Loucy (cell line): ENCODE measurements at regions not wholly inside any gene's neighbourhood (a gene's known extent, or its start where the extent isn't known, plus 50 kb on each side); places are given as distances from the start of the nearest gene placed in this dataset.
A peak's percentile ranks its signal among the peaks of the same experiment; 100 is the strongest.

Experiments
- H2AFZ ChIP-seq: fragments of 200-600 bp; sonication (generic); 2 replicates; pipeline ENCODE4 v1.6.0; 2016; ENCODE audit warnings: antibody characterized with exemption, mild to moderate bottlenecking, low read length, moderate library complexity
- H3F3A ChIP-seq: fragments of 200-600 bp; 2 replicates; pipeline ENCODE4 v1.6.0; 2016; ENCODE audit warnings: antibody characterized with exemption, low read depth, mild to moderate bottlenecking
- H3K27me3 ChIP-seq: fragments of 200-600 bp; sonication (generic); 2 replicates; pipeline ENCODE4 v1.6.1; 2014; ENCODE audit warnings: low read length, mild to moderate bottlenecking; ENCODE audit not compliant: insufficient read depth, poor library complexity, severe bottlenecking
- H3K36me3 ChIP-seq: fragments of 200-600 bp; sonication (generic); 2 replicates; pipeline ENCODE4 v1.6.1; 2016; ENCODE audit warnings: low read length; ENCODE audit not compliant: insufficient read depth
- H3K4me1 ChIP-seq: fragments of 200-600 bp; sonication (generic); 2 replicates; pipeline ENCODE4 v1.5.1; 2014; ENCODE audit warnings: low read length, mild to moderate bottlenecking; ENCODE audit not compliant: insufficient read depth, poor library complexity, severe bottlenecking
- H3K4me2 ChIP-seq: fragments of 200-600 bp; sonication (generic); 2 replicates; pipeline ENCODE4 v1.6.0; 2014; ENCODE audit warnings: antibody characterized with exemption, low read length, low read depth, mild to moderate bottlenecking; ENCODE audit not compliant: poor library complexity, severe bottlenecking
- H3K4me3 ChIP-seq: fragments of 200-600 bp; sonication (generic); 2 replicates; pipeline ENCODE4 v1.5.1; 2014; ENCODE audit warnings: low read length, mild to moderate bottlenecking, mixed read lengths; ENCODE audit not compliant: poor library complexity, severe bottlenecking
- H3K79me2 ChIP-seq: fragments of 200-600 bp; sonication (generic); 2 replicates; pipeline ENCODE4 v1.6.1; 2014; ENCODE audit warnings: low read length; ENCODE audit not compliant: insufficient read depth
- H3K9ac ChIP-seq: fragments of 200-600 bp; sonication (generic); 2 replicates; pipeline ENCODE4 v1.6.0; 2014; ENCODE audit warnings: mild to moderate bottlenecking, low read depth, low read length, moderate library complexity; ENCODE audit not compliant: poor library complexity, severe bottlenecking
- H3K9me2 ChIP-seq: fragments of 200-600 bp; sonication (generic); replicated peaks from 2 replicates; pipeline ENCODE4 v1.6.1; 2016; ENCODE audit warnings: low read depth, low read length, mixed read lengths
- H3K9me3 ChIP-seq: fragments of 200-600 bp; sonication (generic); 2 replicates; pipeline ENCODE4 v1.6.1; 2014; ENCODE audit warnings: mild to moderate bottlenecking, antibody characterized with exemption, low read length, low read depth; ENCODE audit not compliant: insufficient read depth
- H4K20me1 ChIP-seq: fragments of 200-600 bp; sonication (generic); 2 replicates; pipeline ENCODE4 v1.6.0; 2014; ENCODE audit warnings: antibody characterized with exemption, low read length, mild to moderate bottlenecking; ENCODE audit not compliant: insufficient read depth, poor library complexity, severe bottlenecking
- EZH2phosphoT487 ChIP-seq: fragments of 200-600 bp; IDR thresholded peaks from 2 replicates; pipeline ENCODE4 v1.6.1; 2018; ENCODE audit warnings: antibody characterized with exemption, mild to moderate bottlenecking, moderate library complexity, borderline replicate concordance
- TF ChIP-seq, protein P1 (sequence below): fragments of 200-600 bp; sonication (generic); conservative IDR thresholded peaks from 2 replicates; pipeline ENCODE4 v1.5.1; 2014; ENCODE audit warnings: mild to moderate bottlenecking, antibody characterized with exemption, low read length

DNA sequence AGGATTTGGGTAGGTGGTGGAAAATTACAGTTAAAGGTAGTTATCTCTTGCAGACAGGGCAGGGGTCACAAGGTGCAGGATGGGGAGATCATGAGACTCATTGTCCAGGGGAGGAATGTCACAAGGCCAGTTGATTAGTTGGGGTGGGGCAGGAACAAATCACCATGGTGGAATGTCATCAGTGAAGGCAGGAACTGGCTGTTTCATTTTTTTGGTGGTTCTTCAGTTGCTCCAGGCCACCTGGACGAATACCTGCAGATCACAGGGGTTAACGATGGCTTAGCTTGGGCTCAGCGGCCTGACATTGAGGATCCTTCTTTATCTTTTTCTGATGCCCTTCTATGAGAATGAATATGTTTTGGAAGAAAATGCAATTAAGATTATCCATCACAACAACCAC lies 87.1 kb downstream of the KPNA2 start:
- H3K4me2 ChIP-seq, result no peak overlapping the region
- H3K9me2 ChIP-seq, result no peaks in the 10 kb centered on the region
- H3K79me2 ChIP-seq, result peaks cover 13% of the 10 kb centered on the region; the same call in 1 of the 2 replicates
- H3K9ac ChIP-seq, result no peak overlapping the region
- no peak for TF ChIP-seq EZH2phosphoT487
- TF ChIP-seq, protein P1, sequence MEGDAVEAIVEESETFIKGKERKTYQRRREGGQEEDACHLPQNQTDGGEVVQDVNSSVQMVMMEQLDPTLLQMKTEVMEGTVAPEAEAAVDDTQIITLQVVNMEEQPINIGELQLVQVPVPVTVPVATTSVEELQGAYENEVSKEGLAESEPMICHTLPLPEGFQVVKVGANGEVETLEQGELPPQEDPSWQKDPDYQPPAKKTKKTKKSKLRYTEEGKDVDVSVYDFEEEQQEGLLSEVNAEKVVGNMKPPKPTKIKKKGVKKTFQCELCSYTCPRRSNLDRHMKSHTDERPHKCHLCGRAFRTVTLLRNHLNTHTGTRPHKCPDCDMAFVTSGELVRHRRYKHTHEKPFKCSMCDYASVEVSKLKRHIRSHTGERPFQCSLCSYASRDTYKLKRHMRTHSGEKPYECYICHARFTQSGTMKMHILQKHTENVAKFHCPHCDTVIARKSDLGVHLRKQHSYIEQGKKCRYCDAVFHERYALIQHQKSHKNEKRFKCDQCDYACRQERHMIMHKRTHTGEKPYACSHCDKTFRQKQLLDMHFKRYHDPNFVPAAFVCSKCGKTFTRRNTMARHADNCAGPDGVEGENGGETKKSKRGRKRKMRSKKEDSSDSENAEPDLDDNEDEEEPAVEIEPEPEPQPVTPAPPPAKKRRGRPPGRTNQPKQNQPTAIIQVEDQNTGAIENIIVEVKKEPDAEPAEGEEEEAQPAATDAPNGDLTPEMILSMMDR, result no peak
- H3K27me3 ChIP-seq, result no peaks in the 10 kb centered on the region
- no peak overlapping the region for H2AFZ ChIP-seq
- H3K4me3 ChIP-seq, result no peak overlapping the region
- H3K36me3 ChIP-seq, result peaks cover 66% of the 10 kb centered on the region; the same call in 1 of the 2 replicates
- H3F3A ChIP-seq, result no peaks in the 10 kb centered on the region
- H3K4me1 ChIP-seq, result peaks cover 42% of the 10 kb centered on the region
- H3K9me3 ChIP-seq, result no peaks in the 10 kb centered on the region
- H4K20me1 ChIP-seq, result peaks cover 6% of the 10 kb centered on the region

DNA sequence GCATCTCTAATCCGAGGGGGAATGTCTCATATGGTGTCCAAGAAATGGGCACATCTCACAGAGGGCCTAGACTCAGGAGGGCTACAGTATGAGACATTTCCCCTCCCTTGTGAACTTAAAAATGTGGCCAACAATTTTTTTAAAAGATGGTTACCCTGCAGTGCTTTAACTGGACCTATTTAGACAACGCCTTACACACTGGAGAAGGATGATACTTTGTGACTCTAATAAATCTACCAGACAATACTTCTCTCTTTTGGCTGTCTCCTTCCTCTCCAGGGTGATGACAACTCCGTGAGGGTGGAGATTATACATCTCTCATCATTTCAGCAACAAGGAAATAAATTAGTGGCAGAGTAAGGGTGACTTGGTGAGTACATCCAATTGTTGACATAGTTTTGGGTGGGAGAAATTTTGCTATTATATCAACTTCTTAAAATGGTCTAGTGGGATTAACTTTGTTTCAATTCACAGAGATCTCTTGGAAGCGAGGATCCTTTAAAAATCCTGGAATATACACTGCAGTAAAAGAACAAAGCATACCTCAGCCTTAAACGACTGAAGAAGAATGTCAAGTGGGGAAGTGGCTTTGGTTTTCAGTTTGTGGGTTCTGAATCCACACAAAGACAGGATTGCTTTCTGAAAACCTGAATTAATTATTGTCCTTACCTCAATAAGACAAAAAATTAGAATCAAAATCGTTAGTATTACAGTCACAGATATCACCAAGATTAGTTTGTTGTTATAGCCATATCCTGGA lies 89.8 kb downstream of the KPNA2 start:
- peaks cover 6% of the 10 kb centered on the region; the same call in 1 of the 2 replicates for H3K79me2 ChIP-seq
- no peak overlapping the region for H2AFZ ChIP-seq
- H3K9ac ChIP-seq, result no peak overlapping the region
- H3K4me3 ChIP-seq, result no peak overlapping the region
- peaks cover 6% of the 10 kb centered on the region for H4K20me1 ChIP-seq
- H3K36me3 ChIP-seq, result peaks cover 53% of the 10 kb centered on the region; the same call in 1 of the 2 replicates
- H3K9me3 ChIP-seq, result no peaks in the 10 kb centered on the region
- peak overlapping the region; percentile 24 for H3K4me2 ChIP-seq
- peaks cover 50% of the 10 kb centered on the region for H3K4me1 ChIP-seq
- TF ChIP-seq, protein P1, result no peak
- TF ChIP-seq EZH2phosphoT487, result no peak
- no peaks in the 10 kb centered on the region for H3K9me2 ChIP-seq
- no peaks in the 10 kb centered on the region for H3K27me3 ChIP-seq
- H3F3A ChIP-seq, result no peaks in the 10 kb centered on the region

DNA sequence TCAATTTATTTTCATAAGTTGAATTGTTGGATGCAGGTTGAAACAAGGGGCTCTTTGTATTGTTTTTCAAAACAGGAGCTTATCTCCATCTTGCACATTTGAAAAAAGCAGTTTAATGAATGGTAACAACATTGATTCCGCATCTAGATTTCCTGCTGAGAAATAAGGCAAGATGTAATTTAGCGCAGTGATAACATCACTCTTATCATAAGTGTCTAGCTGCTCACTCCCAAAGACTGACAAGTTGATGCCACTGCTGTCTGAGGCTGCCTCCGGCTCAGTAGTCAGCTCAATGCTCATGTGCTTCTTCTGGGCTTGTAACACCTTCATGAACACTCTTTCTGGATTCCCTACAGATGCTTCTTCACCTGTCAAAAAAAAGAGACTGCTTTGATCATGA lies 92.4 kb downstream of the KPNA2 start:
- H3K9ac ChIP-seq, result no peak overlapping the region
- no peaks in the 10 kb centered on the region for H3K9me3 ChIP-seq
- H3F3A ChIP-seq, result no peaks in the 10 kb centered on the region
- no peak overlapping the region for H3K4me3 ChIP-seq
- H3K4me1 ChIP-seq, result peaks cover 49% of the 10 kb centered on the region
- H3K4me2 ChIP-seq, result no peak overlapping the region
- no peaks in the 10 kb centered on the region for H3K9me2 ChIP-seq
- H3K27me3 ChIP-seq, result no peaks in the 10 kb centered on the region
- H3K36me3 ChIP-seq, result peaks cover 50% of the 10 kb centered on the region
- peaks cover 6% of the 10 kb centered on the region; the same call in 1 of the 2 replicates for H3K79me2 ChIP-seq
- H4K20me1 ChIP-seq, result peaks cover 6% of the 10 kb centered on the region
- TF ChIP-seq EZH2phosphoT487, result no peak
- TF ChIP-seq, protein P1, result no peak
- no peak overlapping the region for H2AFZ ChIP-seq
